Right lobe of liver (tissue), 4 donors: ENCODE measurements at regions not wholly inside any gene's neighbourhood (a gene's known extent, or its start where the extent isn't known, plus 50 kb on each side); places are given as distances from the start of the nearest gene placed in this dataset.

ENCODE experiments used
- POLR2A ChIP-seq: fragments of 450-650 bp; IDR thresholded peaks from one replicate; pipeline ENCODE4 v1.6.1; 2017; ENCODE audit warnings: antibody characterized with exemption, mild to moderate bottlenecking
- TF ChIP-seq, protein P1 (sequence below), 4 donors: fragments of 200-600 bp in 3 of 4; fragments of 450-650 bp in 1 of 4; IDR thresholded peaks; one replicate each; pipeline versions ENCODE4 v1.5.1 to v1.8.0; 2016 to 2022; ENCODE audit warnings: antibody characterized with exemption in 4 of 4, mild to moderate bottlenecking in 2 of 4
- donor health status: DM: no; HTN: no; CAD: no.
- donor health status: DM: no; HTN: no; CAD: no.
- donor health status: DM: no; HTN: yes; CAD: no.

DNA sequence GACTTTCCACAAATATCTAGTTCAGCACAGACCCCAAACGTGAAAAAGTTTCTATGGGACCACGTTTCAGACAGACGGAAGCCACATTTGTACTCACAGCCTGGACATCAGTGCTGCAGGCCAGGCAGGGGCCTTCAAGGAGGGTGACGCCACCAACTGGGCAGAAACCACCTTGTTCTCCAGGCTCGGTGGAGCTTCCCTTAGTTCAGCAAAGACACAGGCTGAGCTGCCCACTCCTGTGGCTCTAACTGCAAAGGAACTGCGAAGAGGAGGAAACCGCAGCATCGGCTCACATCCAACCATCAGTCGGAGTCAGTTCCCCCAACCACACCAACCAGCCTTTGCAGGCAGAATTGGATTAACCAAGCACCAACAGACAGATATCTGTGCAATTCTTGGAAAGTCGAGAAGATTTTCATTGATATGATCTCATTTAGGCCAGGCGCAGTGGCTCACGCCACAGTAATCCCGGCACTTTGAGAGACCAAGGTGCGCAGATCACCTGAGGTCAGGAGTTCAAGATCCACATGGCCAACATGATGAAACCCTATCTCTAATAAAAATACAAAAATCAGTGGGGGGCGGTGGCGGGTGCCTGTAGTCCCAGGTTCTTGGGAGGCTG, 73.3 kb upstream of the CNEP1R1 start:
- TF ChIP-seq, protein P1, sequence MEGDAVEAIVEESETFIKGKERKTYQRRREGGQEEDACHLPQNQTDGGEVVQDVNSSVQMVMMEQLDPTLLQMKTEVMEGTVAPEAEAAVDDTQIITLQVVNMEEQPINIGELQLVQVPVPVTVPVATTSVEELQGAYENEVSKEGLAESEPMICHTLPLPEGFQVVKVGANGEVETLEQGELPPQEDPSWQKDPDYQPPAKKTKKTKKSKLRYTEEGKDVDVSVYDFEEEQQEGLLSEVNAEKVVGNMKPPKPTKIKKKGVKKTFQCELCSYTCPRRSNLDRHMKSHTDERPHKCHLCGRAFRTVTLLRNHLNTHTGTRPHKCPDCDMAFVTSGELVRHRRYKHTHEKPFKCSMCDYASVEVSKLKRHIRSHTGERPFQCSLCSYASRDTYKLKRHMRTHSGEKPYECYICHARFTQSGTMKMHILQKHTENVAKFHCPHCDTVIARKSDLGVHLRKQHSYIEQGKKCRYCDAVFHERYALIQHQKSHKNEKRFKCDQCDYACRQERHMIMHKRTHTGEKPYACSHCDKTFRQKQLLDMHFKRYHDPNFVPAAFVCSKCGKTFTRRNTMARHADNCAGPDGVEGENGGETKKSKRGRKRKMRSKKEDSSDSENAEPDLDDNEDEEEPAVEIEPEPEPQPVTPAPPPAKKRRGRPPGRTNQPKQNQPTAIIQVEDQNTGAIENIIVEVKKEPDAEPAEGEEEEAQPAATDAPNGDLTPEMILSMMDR (IDR thresholded peaks at IDR 0.05), result no peak
- TF ChIP-seq POLR2A, result no peak
